H1 (cell line): ENCODE measurements at regions not wholly inside any gene's neighbourhood (a gene's known extent, or its start where the extent isn't known, plus 50 kb on each side); places are given as distances from the start of the nearest gene placed in this dataset.

Experiments used
- CTCF ChIA-PET: fragments of 300-600 bp; sonication (Branson Sonifier 250); formaldehyde crosslinking; loops from one replicate; lab custom pipeline; 2021; ENCODE audit not compliant: partially characterized antibody; lab: Charles Lee
- POLR2A ChIA-PET: fragments of 300-600 bp; sonication (Branson Sonifier 250); formaldehyde crosslinking; loops from one replicate; lab custom pipeline; 2021; ENCODE audit warnings: inconsistent platforms; ENCODE audit not compliant: partially characterized antibody; lab: Charles Lee
- DNase-seq, 2 experiments: peaks; one replicate each; pipeline versions ENCODE4 v3.0.0 to v3.0.0-alpha.2; 2010 to 2022; ENCODE audit warnings: low spot score in 2 of 2, low read depth in 1 of 2, mixed read lengths in 1 of 2
- FAIRE-seq: peaks from 2 replicates; lab custom pipeline; 2011; peaks lifted over from hg19 to GRCh38; lab: Jason Lieb, UNC
- H2AFZ ChIP-seq: 2 replicates; pipeline ENCODE4 v1.8.1; 2012; ENCODE audit warnings: low read length, inconsistent platforms
- H2AK5ac ChIP-seq: 2 replicates; pipeline ENCODE4 v1.6.1; 2013; ENCODE audit warnings: low read depth, low read length
- H2BK120ac ChIP-seq: replicated peaks from 2 replicates; pipeline ENCODE3; 2013; ENCODE audit warnings: low read depth, low read length, inconsistent platforms
- H2BK12ac ChIP-seq: 2 replicates; pipeline ENCODE4 v1.6.1; 2013; ENCODE audit warnings: low read depth, low read length
- H2BK15ac ChIP-seq: 2 replicates; pipeline ENCODE4 v1.6.1; 2013; ENCODE audit warnings: low read length
- H2BK20ac ChIP-seq: 2 replicates; pipeline ENCODE4 v1.6.1; 2013; ENCODE audit warnings: low read length
- H2BK5ac ChIP-seq: 2 replicates; pipeline ENCODE4 v1.6.1; 2013; ENCODE audit warnings: low read depth, low read length
- H3K14ac ChIP-seq: 2 replicates; pipeline ENCODE4 v1.6.1; 2013; ENCODE audit warnings: inconsistent platforms; ENCODE audit not compliant: insufficient read length
- H3K18ac ChIP-seq: 2 replicates; pipeline ENCODE4 v1.6.1; 2013; ENCODE audit warnings: low read length; ENCODE audit errors: extremely low read depth
- H3K23ac ChIP-seq: 2 replicates; pipeline ENCODE4 v1.6.1; 2013; ENCODE audit warnings: inconsistent platforms; ENCODE audit not compliant: insufficient read length
- H3K23me2 ChIP-seq: 2 replicates; pipeline ENCODE4 v1.6.1; 2013; ENCODE audit warnings: low read depth, low read length
- H3K27ac ChIP-seq: 2 replicates; pipeline ENCODE4 v1.6.1; 2011; ENCODE audit warnings: low read depth, low read length, inconsistent platforms
- H3K27me3 ChIP-seq, 4 experiments: replicated peaks in 1 of 4; 1 replicate in 1 of 4; 2 replicates in 3 of 4; pipeline versions ENCODE4 v1.6.1 to v1.8.1; 2011 to 2013; ENCODE audit warnings: low read length in 3 of 4, mild to moderate bottlenecking in 3 of 4, inconsistent platforms in 2 of 4, mixed read lengths in 2 of 4, moderate library complexity in 1 of 4; ENCODE audit not compliant: control insufficient read depth in 3 of 4, insufficient read depth in 3 of 4; ENCODE audit errors: extremely low read depth in 1 of 4
- H3K36me3 ChIP-seq, 4 experiments: 2 replicates each; pipeline versions ENCODE4 v1.6.1 to v1.8.1; 2011 to 2013; ENCODE audit warnings: mild to moderate bottlenecking in 4 of 4, low read length in 3 of 4, moderate library complexity in 2 of 4, control low read depth in 1 of 4, inconsistent platforms in 1 of 4; ENCODE audit not compliant: insufficient read depth in 4 of 4, control insufficient read depth in 2 of 4
- H3K4ac ChIP-seq: replicated peaks from 2 replicates; pipeline ENCODE3; 2013; ENCODE audit warnings: low read length, low read depth, mixed read lengths, inconsistent platforms; ENCODE audit not compliant: insufficient read length
- H3K4me1 ChIP-seq, 4 experiments: replicated peaks in 1 of 4; 1 replicate in 1 of 4; 2 replicates in 3 of 4; pipeline versions ENCODE4 v1.6.1 to v1.8.1; 2011 to 2013; ENCODE audit warnings: low read length in 3 of 4, inconsistent platforms in 2 of 4, mixed read lengths in 1 of 4; ENCODE audit not compliant: insufficient read depth in 4 of 4, control insufficient read depth in 3 of 4
- H3K4me2 ChIP-seq, 2 experiments: 2 replicates each; pipeline versions ENCODE4 v1.6.1 to v1.8.1; 2011 to 2013; ENCODE audit warnings: low read depth in 2 of 2, low read length in 2 of 2, control low read depth in 1 of 2, inconsistent platforms in 1 of 2, mild to moderate bottlenecking in 1 of 2; ENCODE audit not compliant: insufficient read depth in 1 of 2
- H3K4me3 ChIP-seq, 4 experiments: fragments of 200-600, 300-600 bp in 1 of 4; sonication (generic), shearing (Covaris generic), sonication (Bioruptor Twin) in 1 of 4; 2 replicates each; pipeline versions ENCODE4 v1.5.1 to v1.8.1; 2011 to 2016; ENCODE audit warnings: low read length in 4 of 4, low read depth in 3 of 4, control low read depth in 2 of 4, inconsistent platforms in 2 of 4, mild to moderate bottlenecking in 2 of 4, mixed read lengths in 1 of 4, moderate library complexity in 1 of 4; ENCODE audit not compliant: insufficient read depth in 2 of 4; ENCODE audit errors: extremely low read depth in 1 of 4
- H3K56ac ChIP-seq: replicated peaks from 2 replicates; pipeline ENCODE3; 2013; ENCODE audit warnings: low read depth, mild to moderate bottlenecking, mixed read lengths, low read length, inconsistent platforms; ENCODE audit not compliant: insufficient read length
- H3K79me1 ChIP-seq: 2 replicates; pipeline ENCODE4 v1.6.1; 2013; ENCODE audit warnings: low read depth, low read length, control low read depth
- H3K79me2 ChIP-seq, 2 experiments: 2 replicates each; pipeline versions ENCODE4 v1.6.1 to v1.8.1; 2012 to 2013; ENCODE audit warnings: low read length in 2 of 2, mild to moderate bottlenecking in 2 of 2, inconsistent platforms in 1 of 2; ENCODE audit not compliant: insufficient read depth in 2 of 2, control insufficient read depth in 1 of 2
- H3K9ac ChIP-seq, 4 experiments: replicated peaks in 1 of 4; 1 replicate in 1 of 4; 2 replicates in 3 of 4; pipeline versions ENCODE4 v1.6.1 to v1.8.1; 2011 to 2013; ENCODE audit warnings: low read depth in 3 of 4, low read length in 3 of 4, control low read depth in 2 of 4, mild to moderate bottlenecking in 2 of 4, moderate library complexity in 2 of 4, inconsistent platforms in 1 of 4; ENCODE audit errors: extremely low read depth in 1 of 4
- H3K9me3 ChIP-seq, 2 experiments: 2 replicates each; pipeline versions ENCODE4 v1.6.1 to v1.8.1; 2012 to 2013; ENCODE audit warnings: mild to moderate bottlenecking in 2 of 2, moderate library complexity in 2 of 2, control low read depth in 1 of 2, inconsistent platforms in 1 of 2, low read depth in 1 of 2, low read length in 1 of 2, mixed read lengths in 1 of 2; ENCODE audit not compliant: insufficient read depth in 2 of 2
- H4K20me1 ChIP-seq, 2 experiments: replicated peaks in 1 of 2; 2 replicates each; pipeline versions ENCODE3 to v1.8.1; 2011 to 2013; ENCODE audit warnings: inconsistent platforms in 2 of 2, low read length in 2 of 2, mild to moderate bottlenecking in 1 of 2; ENCODE audit not compliant: insufficient read depth in 2 of 2, control insufficient read depth in 1 of 2
- H4K5ac ChIP-seq: 2 replicates; pipeline ENCODE4 v1.6.1; 2013; ENCODE audit warnings: low read length, low read depth, mixed read lengths, inconsistent platforms; ENCODE audit not compliant: insufficient read length
- H4K8ac ChIP-seq: 2 replicates; pipeline ENCODE4 v1.8.0; 2013; ENCODE audit warnings: mild to moderate bottlenecking, moderate library complexity, low read length, inconsistent platforms; ENCODE audit not compliant: insufficient read depth; ENCODE audit errors: extremely low read depth
- H4K91ac ChIP-seq: replicated peaks from 2 replicates; pipeline ENCODE3; 2013; ENCODE audit warnings: low read length, mixed read lengths, inconsistent platforms; ENCODE audit not compliant: insufficient read length
- WGBS, 2 experiments: shearing (Covaris generic) in 1 of 2; methylation state at CpG; one replicate each; pipeline versions ENCODE4 v1.1.6 to v1.1.7; 2013 to 2015; ENCODE audit warnings: low lambda C conversion rate in 2 of 2, mixed read lengths in 2 of 2, inconsistent platforms in 1 of 2, low coverage in 1 of 2, missing lambda C conversion rate in 1 of 2; ENCODE audit not compliant: insufficient replicate concordance in 2 of 2, insufficient coverage in 1 of 2, insufficient read length in 1 of 2; ENCODE audit errors: extremely low coverage in 1 of 2, missing lambda C conversion rate in 1 of 2; 5-methylcytosine and 5-hydroxymethylcytosine counted together

DNA sequence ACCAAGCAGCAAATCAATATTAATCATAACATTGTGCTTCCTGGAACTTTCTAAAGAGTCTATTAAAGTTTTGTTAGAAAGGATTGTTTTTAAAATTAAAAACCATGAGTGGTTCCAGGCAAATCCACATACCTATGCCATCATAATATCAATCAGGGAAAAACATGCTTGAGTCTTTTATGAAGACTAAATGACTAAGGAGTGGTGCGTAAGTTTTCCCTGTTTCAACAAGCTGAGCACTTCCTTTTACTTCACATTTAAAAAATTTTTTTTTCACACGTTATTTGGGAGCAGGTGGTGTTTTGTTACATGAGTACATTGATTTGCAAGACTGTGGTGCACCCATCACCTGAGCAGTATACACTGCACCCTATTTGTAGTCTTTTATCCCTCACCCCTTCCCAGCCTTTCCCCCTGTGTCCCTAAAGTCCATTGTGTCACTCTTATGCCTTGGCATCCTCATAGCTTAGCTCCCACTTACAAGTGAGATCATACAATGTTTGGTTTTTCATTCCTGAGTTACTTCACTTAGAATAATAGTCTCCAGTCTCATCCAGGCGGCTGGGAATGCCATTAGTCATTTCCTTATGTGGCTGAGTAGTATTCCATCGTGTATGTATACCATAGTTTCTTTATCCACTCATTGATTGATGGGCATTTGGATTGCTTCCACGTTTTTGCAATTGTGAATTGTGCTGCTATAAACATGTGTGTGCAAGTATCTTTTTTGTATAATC, 1190.3 kb upstream of the RAG2 start:
- Histone ChIP-seq H3K9me3 (no peaks in the 10 kb centered on the region; a peak in 1 of 4 replicates), H3K27me3 (no peaks in the 10 kb centered on the region), H4K8ac (no peak overlapping the region), H2BK15ac (no peak overlapping the region), H3K9ac (no peak overlapping the region), H3K27ac (no peak overlapping the region), H3K79me1 (no peaks in the 10 kb centered on the region), H3K23me2 (no peaks in the 10 kb centered on the region), H4K20me1 (no peaks in the 10 kb centered on the region), H2BK120ac (no peak overlapping the region), H4K91ac (no peak overlapping the region), H2AFZ (no peak overlapping the region), H3K4ac (no peak overlapping the region), H3K23ac (no peak overlapping the region), H3K4me1 (no peaks in the 10 kb centered on the region), H2BK20ac (no peak overlapping the region), H4K5ac (no peak overlapping the region), H3K4me3 (no peak overlapping the region), H3K4me2 (no peak overlapping the region), H2BK5ac (no peak overlapping the region), H3K36me3 (no peaks in the 10 kb centered on the region), H3K79me2 (no peaks in the 10 kb centered on the region), H2AK5ac (no peak overlapping the region), H2BK12ac (no peak overlapping the region), H3K56ac (no peak overlapping the region), H3K18ac (no peak overlapping the region), H3K14ac (no peak overlapping the region)
- ChIA-PET CTCF (no interaction called here), POLR2A (no interaction called here)
- DNase-seq: no peak
- no peak for FAIRE-seq
- WGBS, 2 experiments: 73% methylated on average over 5 of the region's 5 CpGs; no CpG with 5 or more reads in 1 of the 2 experiments
